H1 (cell line): ENCODE measurements at regions not wholly inside any gene's neighbourhood (a gene's known extent, or its start where the extent isn't known, plus 50 kb on each side); places are given as distances from the start of the nearest gene placed in this dataset.

Source experiments
- CTCF ChIA-PET: fragments of 300-600 bp; sonication (Branson Sonifier 250); formaldehyde crosslinking; loops from one replicate; lab custom pipeline; 2021; ENCODE audit not compliant: partially characterized antibody; lab: Charles Lee
- POLR2A ChIA-PET: fragments of 300-600 bp; sonication (Branson Sonifier 250); formaldehyde crosslinking; loops from one replicate; lab custom pipeline; 2021; ENCODE audit warnings: inconsistent platforms; ENCODE audit not compliant: partially characterized antibody; lab: Charles Lee
- DNase-seq, 2 experiments: peaks; one replicate each; pipeline versions ENCODE4 v3.0.0 to v3.0.0-alpha.2; 2010 to 2022; ENCODE audit warnings: low spot score in 2 of 2, low read depth in 1 of 2, mixed read lengths in 1 of 2
- FAIRE-seq: peaks from 2 replicates; lab custom pipeline; 2011; peaks lifted over from hg19 to GRCh38; lab: Jason Lieb, UNC
- H2AFZ ChIP-seq: 2 replicates; pipeline ENCODE4 v1.8.1; 2012; ENCODE audit warnings: low read length, inconsistent platforms
- H2AK5ac ChIP-seq: 2 replicates; pipeline ENCODE4 v1.6.1; 2013; ENCODE audit warnings: low read depth, low read length
- H2BK120ac ChIP-seq: replicated peaks from 2 replicates; pipeline ENCODE3; 2013; ENCODE audit warnings: low read depth, low read length, inconsistent platforms
- H2BK12ac ChIP-seq: 2 replicates; pipeline ENCODE4 v1.6.1; 2013; ENCODE audit warnings: low read depth, low read length
- H2BK15ac ChIP-seq: 2 replicates; pipeline ENCODE4 v1.6.1; 2013; ENCODE audit warnings: low read length
- H2BK20ac ChIP-seq: 2 replicates; pipeline ENCODE4 v1.6.1; 2013; ENCODE audit warnings: low read length
- H2BK5ac ChIP-seq: 2 replicates; pipeline ENCODE4 v1.6.1; 2013; ENCODE audit warnings: low read depth, low read length
- H3K14ac ChIP-seq: 2 replicates; pipeline ENCODE4 v1.6.1; 2013; ENCODE audit warnings: inconsistent platforms; ENCODE audit not compliant: insufficient read length
- H3K18ac ChIP-seq: 2 replicates; pipeline ENCODE4 v1.6.1; 2013; ENCODE audit warnings: low read length; ENCODE audit errors: extremely low read depth
- H3K23ac ChIP-seq: 2 replicates; pipeline ENCODE4 v1.6.1; 2013; ENCODE audit warnings: inconsistent platforms; ENCODE audit not compliant: insufficient read length
- H3K23me2 ChIP-seq: 2 replicates; pipeline ENCODE4 v1.6.1; 2013; ENCODE audit warnings: low read depth, low read length
- H3K27ac ChIP-seq: 2 replicates; pipeline ENCODE4 v1.6.1; 2011; ENCODE audit warnings: low read depth, low read length, inconsistent platforms
- H3K27me3 ChIP-seq, 4 experiments: replicated peaks in 1 of 4; 1 replicate in 1 of 4; 2 replicates in 3 of 4; pipeline versions ENCODE4 v1.6.1 to v1.8.1; 2011 to 2013; ENCODE audit warnings: low read length in 3 of 4, mild to moderate bottlenecking in 3 of 4, inconsistent platforms in 2 of 4, mixed read lengths in 2 of 4, moderate library complexity in 1 of 4; ENCODE audit not compliant: control insufficient read depth in 3 of 4, insufficient read depth in 3 of 4; ENCODE audit errors: extremely low read depth in 1 of 4
- H3K36me3 ChIP-seq, 4 experiments: 2 replicates each; pipeline versions ENCODE4 v1.6.1 to v1.8.1; 2011 to 2013; ENCODE audit warnings: mild to moderate bottlenecking in 4 of 4, low read length in 3 of 4, moderate library complexity in 2 of 4, control low read depth in 1 of 4, inconsistent platforms in 1 of 4; ENCODE audit not compliant: insufficient read depth in 4 of 4, control insufficient read depth in 2 of 4
- H3K4ac ChIP-seq: replicated peaks from 2 replicates; pipeline ENCODE3; 2013; ENCODE audit warnings: low read length, low read depth, mixed read lengths, inconsistent platforms; ENCODE audit not compliant: insufficient read length
- H3K4me1 ChIP-seq, 4 experiments: replicated peaks in 1 of 4; 1 replicate in 1 of 4; 2 replicates in 3 of 4; pipeline versions ENCODE4 v1.6.1 to v1.8.1; 2011 to 2013; ENCODE audit warnings: low read length in 3 of 4, inconsistent platforms in 2 of 4, mixed read lengths in 1 of 4; ENCODE audit not compliant: insufficient read depth in 4 of 4, control insufficient read depth in 3 of 4
- H3K4me2 ChIP-seq, 2 experiments: 2 replicates each; pipeline versions ENCODE4 v1.6.1 to v1.8.1; 2011 to 2013; ENCODE audit warnings: low read depth in 2 of 2, low read length in 2 of 2, control low read depth in 1 of 2, inconsistent platforms in 1 of 2, mild to moderate bottlenecking in 1 of 2; ENCODE audit not compliant: insufficient read depth in 1 of 2
- H3K4me3 ChIP-seq, 4 experiments: fragments of 200-600, 300-600 bp in 1 of 4; sonication (generic), shearing (Covaris generic), sonication (Bioruptor Twin) in 1 of 4; 2 replicates each; pipeline versions ENCODE4 v1.5.1 to v1.8.1; 2011 to 2016; ENCODE audit warnings: low read length in 4 of 4, low read depth in 3 of 4, control low read depth in 2 of 4, inconsistent platforms in 2 of 4, mild to moderate bottlenecking in 2 of 4, mixed read lengths in 1 of 4, moderate library complexity in 1 of 4; ENCODE audit not compliant: insufficient read depth in 2 of 4; ENCODE audit errors: extremely low read depth in 1 of 4
- H3K56ac ChIP-seq: replicated peaks from 2 replicates; pipeline ENCODE3; 2013; ENCODE audit warnings: low read depth, mild to moderate bottlenecking, mixed read lengths, low read length, inconsistent platforms; ENCODE audit not compliant: insufficient read length
- H3K79me1 ChIP-seq: 2 replicates; pipeline ENCODE4 v1.6.1; 2013; ENCODE audit warnings: low read depth, low read length, control low read depth
- H3K79me2 ChIP-seq, 2 experiments: 2 replicates each; pipeline versions ENCODE4 v1.6.1 to v1.8.1; 2012 to 2013; ENCODE audit warnings: low read length in 2 of 2, mild to moderate bottlenecking in 2 of 2, inconsistent platforms in 1 of 2; ENCODE audit not compliant: insufficient read depth in 2 of 2, control insufficient read depth in 1 of 2
- H3K9ac ChIP-seq, 4 experiments: replicated peaks in 1 of 4; 1 replicate in 1 of 4; 2 replicates in 3 of 4; pipeline versions ENCODE4 v1.6.1 to v1.8.1; 2011 to 2013; ENCODE audit warnings: low read depth in 3 of 4, low read length in 3 of 4, control low read depth in 2 of 4, mild to moderate bottlenecking in 2 of 4, moderate library complexity in 2 of 4, inconsistent platforms in 1 of 4; ENCODE audit errors: extremely low read depth in 1 of 4
- H3K9me3 ChIP-seq, 2 experiments: 2 replicates each; pipeline versions ENCODE4 v1.6.1 to v1.8.1; 2012 to 2013; ENCODE audit warnings: mild to moderate bottlenecking in 2 of 2, moderate library complexity in 2 of 2, control low read depth in 1 of 2, inconsistent platforms in 1 of 2, low read depth in 1 of 2, low read length in 1 of 2, mixed read lengths in 1 of 2; ENCODE audit not compliant: insufficient read depth in 2 of 2
- H4K20me1 ChIP-seq, 2 experiments: replicated peaks in 1 of 2; 2 replicates each; pipeline versions ENCODE3 to v1.8.1; 2011 to 2013; ENCODE audit warnings: inconsistent platforms in 2 of 2, low read length in 2 of 2, mild to moderate bottlenecking in 1 of 2; ENCODE audit not compliant: insufficient read depth in 2 of 2, control insufficient read depth in 1 of 2
- H4K5ac ChIP-seq: 2 replicates; pipeline ENCODE4 v1.6.1; 2013; ENCODE audit warnings: low read length, low read depth, mixed read lengths, inconsistent platforms; ENCODE audit not compliant: insufficient read length
- H4K8ac ChIP-seq: 2 replicates; pipeline ENCODE4 v1.8.0; 2013; ENCODE audit warnings: mild to moderate bottlenecking, moderate library complexity, low read length, inconsistent platforms; ENCODE audit not compliant: insufficient read depth; ENCODE audit errors: extremely low read depth
- H4K91ac ChIP-seq: replicated peaks from 2 replicates; pipeline ENCODE3; 2013; ENCODE audit warnings: low read length, mixed read lengths, inconsistent platforms; ENCODE audit not compliant: insufficient read length
- RFX5 ChIP-seq: IDR thresholded peaks from 2 replicates; pipeline ENCODE4 v1.6.1; 2011; ENCODE audit warnings: low read depth, low read length, improper control_type of control experiment, borderline replicate concordance
- WGBS, 2 experiments: shearing (Covaris generic) in 1 of 2; methylation state at CpG; one replicate each; pipeline versions ENCODE4 v1.1.6 to v1.1.7; 2013 to 2015; ENCODE audit warnings: low lambda C conversion rate in 2 of 2, mixed read lengths in 2 of 2, inconsistent platforms in 1 of 2, low coverage in 1 of 2, missing lambda C conversion rate in 1 of 2; ENCODE audit not compliant: insufficient replicate concordance in 2 of 2, insufficient coverage in 1 of 2, insufficient read length in 1 of 2; ENCODE audit errors: extremely low coverage in 1 of 2, missing lambda C conversion rate in 1 of 2; 5-methylcytosine and 5-hydroxymethylcytosine counted together

DNA sequence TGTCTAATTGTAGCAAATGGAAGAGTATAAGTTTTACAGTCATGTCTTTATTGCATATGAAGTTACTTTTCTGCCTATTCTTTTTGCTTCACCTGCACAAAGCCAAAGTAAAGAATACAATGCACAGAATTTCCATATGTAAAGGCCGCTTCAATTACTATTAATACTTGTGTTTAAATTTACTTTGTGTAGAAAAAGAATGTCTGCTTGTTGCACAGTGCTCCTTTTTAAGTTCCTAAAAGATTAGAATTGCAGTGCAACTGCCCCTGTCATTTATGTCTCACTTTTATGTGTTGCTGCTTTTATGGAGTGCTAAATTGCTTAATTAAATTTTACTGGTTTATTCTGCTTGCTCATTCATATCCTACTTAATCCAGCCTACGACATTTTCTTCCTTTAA lies 830.5 kb downstream of the PDHA2 start:
- FAIRE-seq (no peak), DNase-seq (no peak)
- Histone ChIP-seq H3K27ac (no peak overlapping the region), H3K18ac (no peak overlapping the region), H2BK120ac (no peak overlapping the region), H4K5ac (no peak overlapping the region), H2BK12ac (no peak overlapping the region), H2BK20ac (no peak overlapping the region), H3K4ac (no peak overlapping the region), H3K4me1 (no peaks in the 10 kb centered on the region), H2BK15ac (no peak overlapping the region), H3K4me3 (no peak overlapping the region), H3K14ac (no peak overlapping the region), H4K20me1 (no peaks in the 10 kb centered on the region), H2BK5ac (no peak overlapping the region), H3K79me2 (no peaks in the 10 kb centered on the region), H3K23ac (no peak overlapping the region), H2AK5ac (no peak overlapping the region), H3K9ac (no peak overlapping the region), H3K9me3 (no peaks in the 10 kb centered on the region), H2AFZ (no peak overlapping the region), H4K91ac (no peak overlapping the region), H4K8ac (no peak overlapping the region), H3K36me3 (no peaks in the 10 kb centered on the region), H3K79me1 (no peaks in the 10 kb centered on the region), H3K56ac (no peak overlapping the region), H3K27me3 (no peaks in the 10 kb centered on the region), H3K4me2 (no peak overlapping the region), H3K23me2 (no peaks in the 10 kb centered on the region)
- ChIA-PET POLR2A (no interaction called here), CTCF (no interaction called here)
- TF ChIP-seq RFX5 = no peak
- 78% methylated on average over 2 of the region's 2 CpGs; no CpG with 5 or more reads in 1 of the 2 experiments for WGBS, 2 experiments
